T-helper 22 cell (primary cell): ENCODE measurements at regions not wholly inside any gene's neighbourhood (a gene's known extent, or its start where the extent isn't known, plus 50 kb on each side); places are given as distances from the start of the nearest gene placed in this dataset.
"Not testable (repeated sequence)": the region's sequence is repeated elsewhere in the genome, so short reads cannot be mapped to it uniquely, and the experiment has no call there.

Experiments
- DNase-seq: peaks from one replicate; pipeline ENCODE4 v3.0.0-alpha.2; 2020; ENCODE audit warnings: low read depth

DNA sequence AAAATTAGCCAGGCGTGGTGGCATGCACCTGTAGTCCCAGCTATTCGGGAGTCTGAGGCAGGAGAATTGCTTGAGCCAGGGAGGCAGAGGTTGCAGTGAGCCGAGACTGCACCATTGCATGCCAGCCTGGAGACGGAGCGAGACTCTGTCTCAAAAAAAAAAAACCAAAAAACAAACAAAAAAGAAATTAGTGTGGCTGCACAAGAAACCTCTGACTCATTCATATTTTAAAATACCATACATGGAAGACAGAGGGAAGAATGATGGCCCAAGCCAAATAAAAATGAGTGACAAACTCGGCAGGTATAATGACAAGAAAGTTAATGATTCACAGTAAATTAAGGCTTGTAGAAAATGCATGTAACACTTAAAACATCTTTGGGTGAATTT is 875.8 kb downstream of the EPHA4 start:
- no peak for DNase-seq

DNA sequence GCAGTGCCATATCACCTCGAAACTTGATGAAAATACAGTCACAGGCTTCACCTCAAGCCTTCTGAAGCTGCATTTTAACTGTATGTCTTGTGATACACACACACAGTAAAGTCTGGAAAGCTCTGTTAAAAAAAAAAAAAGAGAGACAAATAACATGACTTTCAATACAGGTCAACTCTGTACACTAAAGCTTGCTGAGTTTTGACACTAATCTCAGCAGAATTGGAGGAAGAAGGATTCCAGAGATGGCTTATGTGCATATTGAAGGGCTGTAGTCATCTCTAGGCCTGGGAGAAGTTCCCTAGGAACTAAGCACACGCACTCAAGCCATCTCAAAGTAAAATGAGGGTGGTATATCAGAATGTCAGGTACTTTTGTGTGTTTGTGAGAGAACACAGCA is 875.1 kb downstream of the EPHA4 start:
- no peak for DNase-seq

DNA sequence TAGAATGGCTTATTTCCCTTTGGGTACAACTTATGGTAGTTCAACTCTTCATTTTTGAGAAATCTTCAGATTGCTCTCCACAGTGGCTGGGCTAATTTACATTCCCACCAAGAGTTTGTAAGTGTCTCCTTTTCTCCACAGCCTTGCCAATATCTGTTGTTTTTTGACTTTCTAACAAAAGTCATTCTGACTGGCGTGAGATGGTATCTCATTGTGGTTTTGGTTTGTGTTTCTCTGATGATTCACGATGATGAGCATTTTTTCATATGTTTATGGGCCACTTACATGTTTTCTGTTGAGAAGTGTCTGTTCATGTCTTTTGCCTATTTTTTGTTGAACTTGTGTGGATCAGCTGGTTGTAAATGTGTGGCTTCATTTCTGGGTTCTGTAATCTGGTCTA is 871.0 kb downstream of the EPHA4 start:
- no peak for DNase-seq

DNA sequence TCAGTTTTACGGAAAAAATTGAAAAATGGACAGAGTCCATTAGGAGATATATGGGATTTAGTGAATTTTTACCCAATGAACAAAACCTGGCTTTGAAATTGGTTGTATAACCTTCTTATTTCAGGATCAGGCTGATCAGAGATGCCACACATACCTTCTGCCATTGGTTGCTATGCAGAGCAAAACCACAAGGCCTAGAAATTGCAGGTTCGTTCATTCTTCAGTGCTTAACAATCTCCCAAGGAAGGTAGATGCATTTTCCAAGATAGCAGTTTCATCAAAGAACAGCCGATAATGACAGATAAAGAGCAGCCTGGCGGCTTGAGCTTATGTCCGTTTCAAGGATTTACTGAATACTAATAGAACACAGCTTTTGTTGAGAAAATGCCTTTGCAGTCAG is 868.8 kb downstream of the EPHA4 start:
- DNase-seq: no peak

DNA sequence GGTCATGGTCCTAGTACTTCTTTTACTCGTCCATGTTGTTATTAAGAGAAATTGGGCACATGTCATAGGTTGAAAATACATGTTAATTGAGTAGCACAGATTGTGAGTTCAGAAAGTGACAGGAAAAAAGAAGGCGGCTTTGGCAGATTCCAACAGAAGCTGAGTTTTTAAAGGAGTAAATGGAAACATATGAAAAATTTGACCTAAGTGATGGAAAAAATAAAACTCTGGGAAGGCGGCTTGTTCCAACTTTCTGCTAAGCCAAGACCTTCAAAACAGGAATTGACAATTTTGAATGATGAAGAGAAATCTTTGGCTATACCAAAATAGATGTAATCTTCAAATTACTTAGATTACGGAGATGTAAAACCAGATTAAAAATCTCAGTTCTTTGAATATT is 868.0 kb downstream of the EPHA4 start:
- DNase-seq: no peak

- DNase-seq: no peak
These were observed 867.3 kb downstream of the EPHA4 start for GRCh38 chr2:220704810-220705209.

DNA sequence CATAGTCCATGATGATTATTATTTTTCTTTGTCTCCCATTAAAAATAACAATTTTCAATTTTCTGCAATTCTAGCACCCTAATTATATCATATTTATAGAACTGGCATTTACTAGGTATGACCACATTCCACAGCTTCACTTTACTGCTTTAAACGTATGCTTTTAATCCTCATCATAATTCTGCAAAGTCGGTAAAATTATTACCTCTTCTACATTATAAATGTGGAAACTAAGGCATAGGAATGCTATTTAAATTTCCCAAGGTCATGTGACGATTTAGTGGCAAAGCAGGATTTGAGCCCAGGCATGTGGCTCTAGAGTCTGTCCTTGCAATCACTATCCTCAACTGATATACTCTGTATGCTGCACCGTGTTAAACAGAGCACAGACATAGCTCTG is 866.4 kb downstream of the EPHA4 start:
- no peak for DNase-seq

DNA sequence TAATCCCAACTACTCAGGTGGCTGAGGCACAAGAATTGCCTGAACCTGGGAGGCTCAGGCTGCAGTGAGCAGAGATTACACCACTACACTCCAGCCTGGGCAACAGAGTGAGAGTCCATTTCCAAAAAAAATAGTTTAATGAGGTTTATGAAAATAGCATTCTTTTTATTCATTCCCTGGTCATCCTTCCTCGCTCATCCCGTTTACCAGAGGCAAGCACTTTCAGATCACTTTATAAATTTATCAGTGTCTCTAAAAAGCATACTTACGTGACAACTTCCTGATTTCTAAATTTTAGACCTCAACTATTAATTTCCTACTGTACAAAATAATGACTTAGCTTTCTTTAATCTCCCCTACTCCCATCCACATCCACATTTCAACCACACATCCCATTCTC is 864.8 kb downstream of the EPHA4 start:
- DNase-seq: no peak

- DNase-seq: no peak
These were observed 863.7 kb downstream of the EPHA4 start for GRCh38 chr2:220708366-220708765.

DNA sequence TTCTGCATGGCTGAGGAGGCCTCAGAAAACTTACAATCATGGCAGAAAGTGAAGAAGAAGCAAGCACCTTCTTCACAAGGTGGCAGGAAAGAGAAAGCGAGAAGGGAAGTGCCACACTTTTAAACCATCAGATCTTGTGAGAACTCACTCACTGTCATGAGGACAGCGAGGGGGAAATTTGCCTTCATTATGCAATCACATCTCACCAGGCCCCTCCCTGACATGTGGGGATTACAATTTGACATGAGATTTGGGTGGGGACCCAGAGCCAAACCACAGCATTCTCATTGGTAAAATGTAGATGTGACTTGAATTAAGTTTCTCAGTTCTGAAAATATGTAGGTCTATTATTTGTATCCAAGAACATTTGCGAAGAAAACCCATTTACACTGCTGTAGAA is 854.8 kb downstream of the EPHA4 start:
- DNase-seq: no peak

DNA sequence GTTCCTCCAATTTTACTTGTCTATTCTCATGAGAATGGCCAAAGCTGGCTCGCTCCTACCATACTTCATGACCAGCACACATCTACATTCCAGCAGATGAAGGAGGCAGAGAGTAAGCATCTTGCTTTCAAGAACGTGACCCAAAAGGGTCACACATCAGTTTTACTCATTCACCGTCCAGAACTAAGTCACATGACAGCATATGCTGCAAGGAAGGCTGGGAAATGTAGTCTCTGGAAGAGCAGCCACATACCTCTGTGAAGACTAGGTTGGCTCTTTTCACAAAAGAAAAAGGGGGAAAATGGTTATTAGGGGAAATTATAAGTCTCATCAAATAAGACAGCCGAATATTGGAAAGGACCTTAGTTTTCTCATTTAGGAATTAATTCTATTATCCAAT is 835.3 kb downstream of the EPHA4 start:
- DNase-seq: no peak

GRCh38 chr2:220743203-220743602 is 828.9 kb downstream of the EPHA4 start:
- DNase-seq: no peak

GRCh38 chr2:220744861-220745260 is 827.2 kb downstream of the EPHA4 start:
- DNase-seq: no peak

- no peak for DNase-seq
These were observed 826.4 kb downstream of the EPHA4 start for GRCh38 chr2:220745682-220746081.

DNA sequence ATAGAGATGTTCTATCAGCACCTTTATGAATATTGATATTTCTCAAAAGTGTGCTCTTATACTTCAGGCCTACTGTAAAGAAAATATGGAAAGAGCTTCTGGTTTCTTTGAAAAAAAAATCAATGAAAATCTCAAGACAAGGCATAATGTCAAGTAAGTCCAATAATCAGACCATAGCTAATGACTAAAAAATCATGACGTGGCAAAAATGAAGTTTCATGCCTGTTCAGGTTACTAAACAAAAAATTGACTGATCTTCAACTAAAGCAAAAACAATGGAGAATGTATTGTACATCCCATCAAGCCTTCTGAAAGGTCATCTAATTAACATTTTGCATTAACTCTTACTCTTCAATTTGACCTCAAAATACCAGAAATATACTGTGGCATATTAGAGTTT is 824.4 kb downstream of the EPHA4 start:
- DNase-seq: no peak

DNA sequence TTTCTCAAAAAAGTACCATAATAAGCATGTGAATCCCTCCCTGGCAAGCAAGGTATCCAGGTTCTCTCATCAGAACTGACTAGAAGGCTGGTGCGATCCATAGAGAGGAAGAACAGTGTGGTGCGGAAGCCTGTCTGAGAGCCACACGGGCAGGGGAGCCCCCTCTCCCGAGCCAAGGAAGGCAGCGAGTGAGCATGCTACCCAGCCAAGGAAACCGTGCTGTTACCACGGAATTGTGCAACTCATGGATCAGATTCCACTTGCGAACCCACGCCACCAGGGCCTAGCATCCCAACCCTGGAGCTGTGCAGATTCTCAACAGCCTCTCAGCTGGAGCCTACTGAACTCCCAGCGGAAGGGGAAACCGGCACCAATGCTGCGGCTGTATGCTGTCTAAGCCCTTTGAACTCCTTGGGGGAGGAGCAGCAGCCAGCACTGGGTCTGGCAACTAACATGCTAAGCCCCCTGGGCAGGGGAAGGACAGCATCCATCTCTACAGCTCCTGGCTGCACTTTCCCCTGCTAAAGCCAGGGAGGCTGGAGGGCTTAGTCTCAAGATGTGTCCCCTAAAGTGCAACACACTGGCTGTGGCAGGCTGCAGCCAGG is 823.1 kb downstream of the EPHA4 start:
- DNase-seq: no peak

DNA sequence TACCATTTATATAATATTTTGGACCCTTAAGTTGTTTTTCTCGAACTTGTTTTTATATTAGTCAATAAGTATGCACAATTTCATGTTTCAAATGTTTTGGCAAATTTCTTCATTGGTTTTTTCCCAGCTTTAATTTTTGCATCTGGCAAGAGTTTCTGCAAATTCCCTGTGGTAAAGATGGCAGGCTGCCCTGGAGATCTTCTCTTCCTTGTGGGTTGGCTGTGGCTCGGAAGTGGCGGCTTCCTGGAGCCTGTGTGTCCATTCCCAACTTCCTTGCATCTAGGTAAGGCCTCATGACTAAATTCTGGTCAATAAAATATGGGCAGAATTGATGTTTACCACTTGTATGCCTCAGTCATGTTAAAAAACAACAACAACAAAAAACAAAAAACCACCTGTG is 818.6 kb downstream of the EPHA4 start:
- DNase-seq: no peak

DNA sequence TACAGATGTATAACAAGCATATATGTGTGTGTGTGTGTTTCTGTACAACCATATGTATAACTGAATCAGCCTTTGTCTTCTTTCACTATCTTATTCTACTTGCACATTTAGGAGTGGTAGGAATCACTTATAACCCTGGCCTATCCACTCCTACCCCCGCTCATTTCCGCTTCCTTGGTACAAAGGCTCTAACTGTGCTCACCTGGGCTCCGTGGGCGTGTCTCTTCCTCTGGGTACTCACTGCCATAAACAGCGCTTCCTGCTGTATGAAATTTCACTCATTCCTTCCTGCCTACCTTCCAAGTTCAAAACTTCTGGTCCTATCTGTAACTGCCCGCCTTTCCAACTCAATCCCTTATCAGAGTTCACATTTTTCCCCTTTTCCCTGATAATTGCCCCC is 815.5 kb downstream of the EPHA4 start:
- DNase-seq: no peak

DNA sequence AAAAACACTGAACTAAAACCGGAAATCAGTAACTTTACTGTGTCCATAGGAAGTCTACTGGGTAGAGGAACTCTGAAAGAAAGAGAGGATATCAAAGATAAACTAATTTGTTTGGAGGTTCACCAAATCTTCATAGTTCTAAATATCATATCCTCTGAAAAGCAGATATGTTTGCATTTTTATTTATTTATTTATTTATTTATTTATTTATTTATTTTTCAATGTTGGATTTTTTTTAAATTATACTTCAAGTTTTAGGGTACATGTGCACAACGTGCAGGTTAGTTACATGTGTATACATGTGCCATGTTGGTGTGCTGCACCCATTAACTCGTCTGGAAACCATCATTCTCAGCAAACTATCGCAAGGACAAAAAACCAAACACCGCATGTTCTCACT is 813.7 kb downstream of the EPHA4 start:
- DNase-seq: not testable (repeated sequence)

- no peak for DNase-seq
These were observed 807.9 kb downstream of the EPHA4 start for GRCh38 chr2:220764171-220764570.

DNA sequence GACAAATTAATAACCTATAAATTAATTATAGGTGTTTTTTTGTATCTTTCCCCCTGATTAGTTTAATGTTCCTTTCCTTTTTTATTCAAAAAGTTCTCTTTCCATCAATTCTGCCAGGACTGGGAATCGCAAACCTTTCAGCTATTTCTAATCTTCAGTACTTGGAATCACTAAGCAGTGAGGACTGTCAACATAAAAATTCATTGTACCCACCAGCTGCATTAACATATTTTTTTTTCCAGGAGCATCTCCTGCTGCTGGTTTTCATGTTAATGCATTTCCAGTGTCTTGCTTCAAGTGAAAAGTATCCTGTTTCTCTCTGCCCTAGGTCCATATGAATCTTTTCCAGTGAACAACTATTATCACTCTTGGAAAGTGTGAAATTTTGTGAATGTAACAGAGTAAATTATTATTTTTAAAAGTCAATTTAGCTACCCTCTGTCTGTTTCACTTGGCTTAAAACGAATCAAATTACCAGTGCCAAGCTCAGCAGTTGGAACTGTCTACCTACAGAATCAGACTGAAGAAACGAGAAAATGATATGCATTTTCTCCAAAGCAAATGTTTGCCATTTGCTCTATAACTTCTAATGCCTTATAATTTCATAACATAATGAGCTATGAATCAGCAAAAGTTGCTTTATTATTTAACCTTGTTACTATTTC is 804.4 kb downstream of the EPHA4 start:
- no peak for DNase-seq

DNA sequence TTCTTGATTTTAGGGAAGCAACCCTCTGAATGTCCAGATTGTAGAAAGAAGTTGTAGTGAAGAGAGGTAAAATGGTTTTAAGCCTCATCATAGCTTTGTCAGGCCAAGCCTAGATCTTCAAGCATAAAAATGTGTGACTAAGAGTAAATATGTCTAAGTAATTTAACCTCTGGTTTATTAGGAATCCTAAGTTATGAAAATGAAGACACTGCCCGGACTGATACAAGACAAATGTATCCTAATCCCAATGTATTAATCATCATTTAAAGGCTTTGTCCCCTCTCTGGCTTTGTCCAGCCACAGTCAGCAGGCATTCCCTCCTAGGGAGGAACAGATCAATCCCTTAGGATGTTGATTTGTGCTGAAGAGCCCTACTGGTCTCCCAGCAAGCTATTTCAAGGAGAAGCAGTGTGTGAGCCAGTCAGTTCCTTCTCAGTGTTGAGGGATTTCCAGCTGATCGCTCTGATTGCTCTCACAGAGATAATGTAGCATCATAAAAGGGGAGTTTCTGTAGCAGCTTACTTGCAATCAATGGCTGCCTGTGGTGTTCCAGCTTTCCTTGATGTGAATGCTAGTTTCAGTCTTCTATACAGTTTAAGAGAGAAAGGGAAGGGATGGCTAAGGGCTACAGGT is 796.1 kb downstream of the EPHA4 start:
- DNase-seq: no peak

DNA sequence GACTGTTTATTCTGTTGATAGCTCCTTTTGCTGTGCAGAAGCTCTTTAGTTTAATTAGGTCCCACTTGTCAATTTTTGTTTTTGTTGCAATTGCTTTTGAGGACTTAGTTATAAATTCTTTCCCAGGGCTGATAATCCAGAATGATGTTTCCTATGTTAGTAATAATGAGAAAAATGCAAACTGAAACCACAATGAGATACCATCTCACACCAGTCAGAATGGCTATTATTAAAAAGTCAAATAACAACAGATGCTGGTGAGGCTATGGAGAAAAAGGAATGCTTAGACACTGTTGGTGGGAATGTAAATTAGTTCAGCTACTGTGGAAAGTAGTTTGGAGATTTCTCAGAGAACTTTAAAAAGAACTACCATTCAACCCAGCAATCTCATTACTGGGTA is 793.0 kb downstream of the EPHA4 start:
- not testable (repeated sequence) for DNase-seq

- no peak for DNase-seq
These were observed 792.6 kb downstream of the EPHA4 start for GRCh38 chr2:220779511-220779910.
